NT2/D1 (cell line): ENCODE measurements at regions not wholly inside any gene's neighbourhood (a gene's known extent, or its start where the extent isn't known, plus 50 kb on each side); places are given as distances from the start of the nearest gene placed in this dataset.

Experiments
- DNase-seq: peaks from one replicate; pipeline ENCODE4 v3.0.0-alpha.2; 2011; ENCODE audit warnings: low read depth, low spot score
- H3K27me3 ChIP-seq: 2 replicates; pipeline ENCODE4 v1.6.0; 2011; ENCODE audit warnings: mild to moderate bottlenecking; ENCODE audit not compliant: insufficient read length, insufficient read depth
- H3K36me3 ChIP-seq: 2 replicates; pipeline ENCODE4 v1.6.1; 2011; ENCODE audit warnings: mild to moderate bottlenecking, low read length, mixed read lengths; ENCODE audit not compliant: insufficient read depth, insufficient read length
- H3K4me1 ChIP-seq: 2 replicates; pipeline ENCODE4 v1.5.1; 2011; ENCODE audit not compliant: insufficient read depth, insufficient read length
- H3K4me3 ChIP-seq: 2 replicates; pipeline ENCODE4 v1.5.1; 2011; ENCODE audit warnings: low read depth; ENCODE audit not compliant: insufficient read length
- H3K9ac ChIP-seq: 2 replicates; pipeline ENCODE4 v1.6.0; 2011; ENCODE audit warnings: low read depth; ENCODE audit not compliant: insufficient read length
- H3K9me3 ChIP-seq: 2 replicates; pipeline ENCODE4 v1.5.1; 2011; ENCODE audit warnings: mild to moderate bottlenecking, low read length; ENCODE audit not compliant: insufficient read depth
- SUZ12 ChIP-seq: IDR thresholded peaks from 2 replicates; pipeline ENCODE4 v1.6.1; 2011; ENCODE audit not compliant: insufficient read length, insufficient read depth; ENCODE audit errors: extremely low read depth
- YY1 ChIP-seq: IDR thresholded peaks from 2 replicates; pipeline ENCODE4 v1.6.1; 2011; ENCODE audit not compliant: insufficient read length, insufficient read depth
- ZNF274 ChIP-seq: IDR thresholded peaks from 2 replicates; pipeline ENCODE4 v1.6.1; 2011; ENCODE audit warnings: mild to moderate bottlenecking, low read depth, low read length

DNA sequence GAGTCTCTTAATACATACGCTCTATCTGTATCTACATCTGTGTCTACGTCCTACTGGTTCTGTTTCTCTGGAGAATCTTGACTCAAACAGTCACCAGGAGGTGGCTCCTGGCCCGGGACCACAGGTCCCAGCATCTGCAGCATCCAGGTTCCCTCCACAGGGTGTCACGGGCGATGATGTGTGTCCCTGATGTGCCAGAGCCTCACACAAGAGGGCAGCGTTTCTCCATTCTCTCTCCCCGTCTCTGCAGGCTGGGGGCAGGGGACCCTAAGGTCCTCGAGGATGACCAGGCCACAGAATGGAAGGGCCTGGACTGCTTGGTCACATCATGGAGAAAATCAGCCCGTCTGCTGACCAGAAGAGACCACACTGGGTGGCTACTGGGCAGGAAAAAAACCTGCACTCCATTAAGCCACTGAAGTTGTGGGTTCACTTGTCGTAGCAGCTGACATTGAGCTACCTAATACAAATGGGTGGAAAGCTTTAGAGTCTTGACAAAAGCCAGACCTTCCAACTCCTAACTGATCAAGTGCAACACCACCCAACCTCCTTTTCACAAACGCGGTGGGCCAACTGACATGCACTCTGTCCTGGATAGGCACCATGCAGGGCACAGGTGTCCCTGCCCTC, 392.5 kb downstream of the CTTN start:
- Histone ChIP-seq H3K9me3 (peaks cover 29% of the 10 kb centered on the region), H3K4me3 (no peak overlapping the region), H3K36me3 (no peaks in the 10 kb centered on the region), H3K4me1 (no peaks in the 10 kb centered on the region), H3K27me3 (no peaks in the 10 kb centered on the region), H3K9ac (no peak overlapping the region)
- TF ChIP-seq ZNF274 (no peak), SUZ12 (no peak), YY1 (no peak)
- DNase-seq = no peak

GRCh38 chr11:70796648-70797227, 398.4 kb downstream of the CTTN start:
- no peaks in the 10 kb centered on the region for H3K27me3 ChIP-seq
- peak; percentile 56 for DNase-seq

DNA sequence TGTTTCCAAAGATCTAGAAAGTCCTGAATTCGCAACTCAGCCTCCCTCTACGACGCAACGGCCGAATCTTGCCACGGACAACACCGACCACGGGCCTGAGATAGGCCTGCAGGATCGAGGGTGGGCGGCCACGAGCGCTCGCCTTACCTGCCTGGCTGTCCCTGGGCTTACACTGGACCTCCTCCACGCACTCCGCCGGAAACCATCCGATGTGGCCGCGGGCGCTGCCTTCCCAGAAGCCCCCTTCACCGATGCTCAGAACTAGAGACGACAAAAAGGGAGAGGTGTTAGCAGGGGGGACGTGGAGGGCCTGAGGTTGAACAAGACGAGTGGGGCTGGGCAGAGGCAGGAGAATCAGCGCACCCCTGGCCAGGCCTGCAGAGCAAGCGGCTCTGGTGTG, 400.0 kb downstream of the CTTN start:
- H3K4me3 ChIP-seq = no peak overlapping the region
- TF ChIP-seq SUZ12 = no peak
- TF ChIP-seq YY1 = no peak
- no peak for TF ChIP-seq ZNF274
- peaks cover 9% of the 10 kb centered on the region for H3K9me3 ChIP-seq

More at GRCh38 chr11:70796648-70797227, 398.4 kb downstream of the CTTN start:
- Histone ChIP-seq H3K4me1 (no peaks in the 10 kb centered on the region), H3K36me3 (no peaks in the 10 kb centered on the region), H3K9ac (no peak overlapping the region), H3K4me3 (no peak overlapping the region), H3K9me3 (peaks cover 20% of the 10 kb centered on the region)
- TF ChIP-seq ZNF274 = no peak
- TF ChIP-seq YY1 = no peak
- TF ChIP-seq SUZ12 = no peak

DNA sequence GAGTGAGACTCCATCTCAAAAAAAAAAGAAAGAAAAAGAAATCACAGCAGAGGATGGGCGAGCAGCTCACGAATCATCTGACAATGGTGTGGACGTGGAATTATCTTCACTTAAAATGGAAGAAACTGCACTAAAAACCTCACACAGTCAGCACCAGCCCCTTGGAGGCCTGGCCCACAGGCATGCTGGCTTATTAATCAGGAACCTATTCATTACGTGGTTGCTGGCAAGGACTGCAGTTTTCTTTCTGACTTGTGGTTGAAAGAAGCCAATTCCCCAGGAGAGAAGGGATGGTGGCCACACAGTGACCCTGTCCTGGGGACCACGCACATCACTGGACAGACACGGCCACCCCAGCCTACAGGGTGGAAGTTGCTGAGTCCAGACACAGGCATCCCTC, 401.1 kb downstream of the CTTN start:
- no peaks in the 10 kb centered on the region for H3K4me1 ChIP-seq
- DNase-seq = no peak
- TF ChIP-seq ZNF274 = no peak
- no peak overlapping the region for H3K9ac ChIP-seq
- no peaks in the 10 kb centered on the region; the same call in 1 of the 2 replicates for H3K9me3 ChIP-seq
- no peaks in the 10 kb centered on the region for H3K36me3 ChIP-seq
- no peak overlapping the region for H3K4me3 ChIP-seq
- no peaks in the 10 kb centered on the region for H3K27me3 ChIP-seq

More for the DNA sequence above, 400.0 kb downstream of the CTTN start:
- DNase-seq = no peak
- Histone ChIP-seq H3K9ac (no peak overlapping the region), H3K27me3 (no peaks in the 10 kb centered on the region), H3K4me1 (no peaks in the 10 kb centered on the region), H3K36me3 (no peaks in the 10 kb centered on the region)

GRCh38 chr11:70802185-70802584, 403.9 kb downstream of the CTTN start:
- no peak for DNase-seq
- H3K4me3 ChIP-seq = no peak overlapping the region
- no peaks in the 10 kb centered on the region for H3K4me1 ChIP-seq
- TF ChIP-seq ZNF274 (no peak), YY1 (no peak), SUZ12 (no peak)
- H3K9ac ChIP-seq = no peak overlapping the region
- no peaks in the 10 kb centered on the region for H3K27me3 ChIP-seq
- H3K9me3 ChIP-seq = no peaks in the 10 kb centered on the region
- no peaks in the 10 kb centered on the region for H3K36me3 ChIP-seq

GRCh38 chr11:70804139-70804837, 406.0 kb downstream of the CTTN start:
- Histone ChIP-seq H3K36me3 (no peaks in the 10 kb centered on the region), H3K4me1 (no peaks in the 10 kb centered on the region), H3K9me3 (no peaks in the 10 kb centered on the region), H3K4me3 (no peak overlapping the region), H3K27me3 (no peaks in the 10 kb centered on the region), H3K9ac (no peak overlapping the region)
- TF ChIP-seq YY1 = no peak
- TF ChIP-seq ZNF274 = no peak
- TF ChIP-seq SUZ12 = no peak
- no peak for DNase-seq

DNA sequence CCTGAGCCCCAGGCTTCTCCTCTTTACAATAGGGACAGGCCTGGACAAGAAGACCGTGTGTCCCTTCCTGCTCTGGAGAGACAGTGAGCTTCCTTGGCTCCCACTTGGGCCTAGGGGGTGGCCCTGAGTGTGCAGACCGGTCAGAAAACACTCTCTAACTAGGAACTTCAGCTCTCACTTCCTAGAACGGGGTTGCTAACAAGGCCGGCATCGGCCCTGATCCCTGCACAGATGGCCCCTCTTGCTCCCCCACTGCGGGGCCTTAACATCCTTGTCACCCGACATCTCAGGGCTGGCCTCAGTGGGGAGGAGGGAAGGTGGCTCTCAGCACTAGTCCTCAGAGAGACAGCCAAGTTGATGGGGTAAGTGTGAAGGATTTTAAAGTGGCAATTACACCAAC, 406.9 kb downstream of the CTTN start:
- Histone ChIP-seq H3K9ac (no peak overlapping the region), H3K4me3 (no peak overlapping the region), H3K9me3 (no peaks in the 10 kb centered on the region), H3K36me3 (no peaks in the 10 kb centered on the region), H3K4me1 (no peaks in the 10 kb centered on the region), H3K27me3 (no peaks in the 10 kb centered on the region)
- no peak for TF ChIP-seq ZNF274
- no peak for TF ChIP-seq YY1
- TF ChIP-seq SUZ12 = no peak
- DNase-seq = no peak
